Type B pancreatic cell (in vitro differentiated cells): ENCODE measurements at regions not wholly inside any gene's neighbourhood (a gene's known extent, or its start where the extent isn't known, plus 50 kb on each side); places are given as distances from the start of the nearest gene placed in this dataset.

ENCODE experiments used
- DNase-seq: peaks from one replicate; pipeline ENCODE4 v3.0.0; 2021; ENCODE audit warnings: mixed read lengths; ENCODE audit not compliant: unreplicated experiment; ENCODE audit errors: extremely low spot score
- H3K27ac Mint-ChIP-seq: 2 replicates; pipeline ENCODE4 v1.8.0; 2021; ENCODE audit warnings: mild to moderate bottlenecking, mixed read lengths
- H3K27me3 Mint-ChIP-seq: 2 replicates; pipeline ENCODE4 v1.8.0; 2021; ENCODE audit warnings: mixed read lengths
- H3K36me3 Mint-ChIP-seq: 2 replicates; pipeline ENCODE4 v1.8.0; 2021; ENCODE audit warnings: mixed read lengths
- H3K4me1 Mint-ChIP-seq: one replicate; pipeline ENCODE4 v1.8.0; 2021; ENCODE audit warnings: mixed read lengths; ENCODE audit not compliant: unreplicated experiment
- H3K4me3 Mint-ChIP-seq: 2 replicates; pipeline ENCODE4 v1.8.0; 2021; ENCODE audit warnings: mild to moderate bottlenecking, mixed read lengths
- H3K9me3 Mint-ChIP-seq: 2 replicates; pipeline ENCODE4 v1.8.0; 2021; ENCODE audit warnings: mixed read lengths
- TF ChIP-seq, protein P1 (sequence below): fragments of 200-600 bp; sonication (generic); conservative IDR thresholded peaks from 2 replicates; pipeline ENCODE4 v1.5.0; 2021; ENCODE audit warnings: antibody characterized with exemption, mild to moderate bottlenecking

DNA sequence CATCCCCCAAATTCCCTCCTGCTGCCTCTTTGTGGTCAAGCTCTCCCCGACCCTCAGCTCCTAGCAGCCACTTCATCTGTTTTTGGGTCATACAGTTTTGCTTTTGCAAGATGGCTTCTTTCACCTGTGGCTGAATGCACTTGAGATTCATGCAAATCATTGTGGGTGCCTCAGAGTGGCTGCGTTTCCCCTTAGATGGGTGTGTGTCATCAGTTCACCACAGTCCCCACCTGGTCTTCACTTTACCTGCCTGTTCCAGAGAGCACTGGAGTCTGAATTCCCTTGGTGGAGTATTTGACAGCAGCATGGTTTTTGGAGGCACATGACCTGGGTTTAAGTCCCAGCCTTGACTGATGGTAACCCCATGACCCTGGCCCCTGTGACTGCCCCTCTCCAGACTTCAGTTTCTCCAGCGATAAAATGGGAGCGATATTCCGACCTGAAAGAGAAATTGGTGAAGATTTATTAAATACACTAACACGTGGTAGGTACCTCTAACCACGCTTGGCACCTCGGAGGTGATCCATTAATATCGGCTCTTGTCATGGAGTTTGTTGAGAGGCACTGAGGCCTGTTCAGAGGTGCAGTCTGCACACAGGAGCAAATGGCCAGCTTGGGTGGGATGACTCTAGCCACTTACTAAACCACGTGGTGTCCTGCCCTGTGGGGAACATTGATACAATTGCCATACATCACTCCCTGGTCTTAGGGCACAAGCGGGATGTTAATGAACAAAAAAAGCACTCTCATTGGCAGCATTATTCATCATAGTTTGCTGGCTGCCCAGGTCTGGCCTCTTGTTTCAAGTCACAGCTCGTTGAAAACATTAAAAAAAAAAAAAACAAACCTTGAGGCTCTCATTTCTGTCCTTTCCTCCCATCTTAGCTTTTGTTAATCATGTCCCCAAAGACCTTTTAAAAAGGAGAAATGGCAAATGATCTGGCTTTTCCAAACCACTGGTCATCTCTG, 167.2 kb upstream of the KCNG1 start:
- Mint-ChIP-seq H3K4me1 (peaks cover 25% of the 10 kb centered on the region), H3K36me3 (no peaks in the 10 kb centered on the region), H3K27me3 (peaks cover under 1% of the 10 kb centered on the region), H3K9me3 (peaks cover under 1% of the 10 kb centered on the region), H3K27ac (no peak overlapping the region), H3K4me3 (peak overlapping the region; percentile 22)
- no peak for DNase-seq
- TF ChIP-seq, protein P1, sequence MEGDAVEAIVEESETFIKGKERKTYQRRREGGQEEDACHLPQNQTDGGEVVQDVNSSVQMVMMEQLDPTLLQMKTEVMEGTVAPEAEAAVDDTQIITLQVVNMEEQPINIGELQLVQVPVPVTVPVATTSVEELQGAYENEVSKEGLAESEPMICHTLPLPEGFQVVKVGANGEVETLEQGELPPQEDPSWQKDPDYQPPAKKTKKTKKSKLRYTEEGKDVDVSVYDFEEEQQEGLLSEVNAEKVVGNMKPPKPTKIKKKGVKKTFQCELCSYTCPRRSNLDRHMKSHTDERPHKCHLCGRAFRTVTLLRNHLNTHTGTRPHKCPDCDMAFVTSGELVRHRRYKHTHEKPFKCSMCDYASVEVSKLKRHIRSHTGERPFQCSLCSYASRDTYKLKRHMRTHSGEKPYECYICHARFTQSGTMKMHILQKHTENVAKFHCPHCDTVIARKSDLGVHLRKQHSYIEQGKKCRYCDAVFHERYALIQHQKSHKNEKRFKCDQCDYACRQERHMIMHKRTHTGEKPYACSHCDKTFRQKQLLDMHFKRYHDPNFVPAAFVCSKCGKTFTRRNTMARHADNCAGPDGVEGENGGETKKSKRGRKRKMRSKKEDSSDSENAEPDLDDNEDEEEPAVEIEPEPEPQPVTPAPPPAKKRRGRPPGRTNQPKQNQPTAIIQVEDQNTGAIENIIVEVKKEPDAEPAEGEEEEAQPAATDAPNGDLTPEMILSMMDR = no peak

DNA sequence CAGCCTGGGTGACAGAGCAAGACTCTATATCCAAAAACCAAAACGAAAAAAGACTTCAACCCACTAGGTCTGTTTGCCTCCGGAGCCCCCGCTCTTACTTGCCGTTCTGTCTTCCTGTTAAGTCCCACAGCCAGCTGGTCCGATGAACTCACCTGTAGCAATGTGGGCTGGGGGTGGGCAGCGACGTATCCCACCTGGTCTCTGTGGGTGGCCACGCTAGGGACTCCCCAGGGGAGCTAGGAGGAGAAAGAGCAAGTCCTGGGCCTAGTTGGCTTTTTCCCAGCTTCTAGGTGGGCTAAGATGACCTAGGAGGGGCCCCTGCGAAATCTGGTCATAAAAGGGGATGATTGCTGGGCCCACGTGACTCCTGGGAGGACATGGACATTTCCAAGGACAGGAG, 166.0 kb upstream of the KCNG1 start:
- Mint-ChIP-seq H3K4me3 (no peak overlapping the region), H3K4me1 (peaks cover 27% of the 10 kb centered on the region), H3K9me3 (no peaks in the 10 kb centered on the region), H3K36me3 (no peaks in the 10 kb centered on the region), H3K27me3 (no peaks in the 10 kb centered on the region), H3K27ac (no peak overlapping the region)
- DNase-seq = no peak
- TF ChIP-seq, protein P1 = no peak

DNA sequence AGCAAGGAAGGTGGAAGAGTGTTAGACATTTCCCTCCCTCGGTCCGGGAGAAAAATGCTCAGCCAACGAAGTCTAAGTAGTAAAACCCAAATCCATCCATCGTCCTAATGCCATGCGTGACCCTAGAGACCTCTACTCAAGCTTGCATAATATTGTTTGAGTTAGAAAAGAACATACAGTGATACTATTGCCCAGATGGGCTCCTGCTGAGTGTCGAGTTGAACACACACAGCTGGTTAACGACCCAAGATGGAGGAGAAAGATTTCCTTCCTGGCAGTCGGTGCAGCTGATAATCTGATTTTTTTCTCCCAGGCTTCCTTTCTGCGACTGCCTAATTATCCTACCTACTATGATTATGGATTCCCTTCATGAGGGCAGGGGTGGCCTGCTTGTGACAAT, 164.4 kb upstream of the KCNG1 start:
- H3K27ac Mint-ChIP-seq = peak overlapping the region; percentile 21
- no peak for DNase-seq

DNA sequence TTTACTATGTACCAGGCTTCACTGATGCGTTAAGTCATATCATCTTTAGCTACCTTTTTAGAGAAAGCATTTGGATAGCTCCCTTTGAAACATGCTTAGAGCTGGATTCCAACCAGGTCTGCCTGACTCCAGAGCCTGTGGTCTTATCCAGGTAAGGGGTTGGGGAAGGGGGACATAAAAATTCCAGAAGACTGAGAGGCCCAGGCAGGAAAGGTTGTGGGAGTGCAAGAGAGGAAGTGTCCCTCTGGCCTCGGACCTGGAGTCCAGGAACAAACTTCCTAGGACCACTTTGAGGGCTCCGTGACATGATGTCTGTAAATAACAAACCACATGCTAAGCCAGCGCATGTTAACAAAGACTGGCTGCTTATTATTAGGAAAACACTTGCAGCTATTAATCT, 163.0 kb upstream of the KCNG1 start:
- TF ChIP-seq, protein P1 = no peak
- H3K4me3 Mint-ChIP-seq = no peak overlapping the region
- no peak overlapping the region for H3K27ac Mint-ChIP-seq
- H3K27me3 Mint-ChIP-seq = no peaks in the 10 kb centered on the region
- H3K9me3 Mint-ChIP-seq = no peaks in the 10 kb centered on the region
- no peaks in the 10 kb centered on the region for H3K36me3 Mint-ChIP-seq
- DNase-seq = no peak
- peaks cover 44% of the 10 kb centered on the region for H3K4me1 Mint-ChIP-seq

More for the DNA sequence above, 164.4 kb upstream of the KCNG1 start:
- no peaks in the 10 kb centered on the region for H3K9me3 Mint-ChIP-seq
- TF ChIP-seq, protein P1 = no peak
- peaks cover 43% of the 10 kb centered on the region for H3K4me1 Mint-ChIP-seq
- H3K27me3 Mint-ChIP-seq = no peaks in the 10 kb centered on the region
- H3K4me3 Mint-ChIP-seq = peak overlapping the region; percentile 15
- no peaks in the 10 kb centered on the region for H3K36me3 Mint-ChIP-seq

DNA sequence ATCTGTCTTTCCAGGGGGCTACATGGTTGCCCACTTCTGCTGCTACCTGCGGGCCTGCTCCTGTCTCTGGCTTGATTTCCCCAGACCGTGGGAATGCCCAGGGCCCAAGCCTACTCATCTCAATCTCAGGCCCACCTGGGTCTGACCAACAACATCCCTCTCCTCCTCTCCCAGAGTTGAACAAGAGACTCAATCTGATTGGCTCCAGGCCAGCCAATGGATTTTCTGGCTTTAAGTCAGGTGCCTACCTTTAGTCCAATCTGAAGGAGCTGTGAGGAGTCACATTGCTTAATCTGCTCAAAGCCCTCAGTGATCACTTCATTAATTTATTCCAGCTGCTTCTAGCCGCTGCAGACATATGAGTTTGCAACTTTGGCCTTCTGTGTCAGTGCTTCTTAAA, 162.4 kb upstream of the KCNG1 start:
- no peak for DNase-seq
- no peak overlapping the region for H3K27ac Mint-ChIP-seq
- TF ChIP-seq, protein P1 = no peak
- no peaks in the 10 kb centered on the region for H3K27me3 Mint-ChIP-seq
- no peaks in the 10 kb centered on the region for H3K9me3 Mint-ChIP-seq
- H3K36me3 Mint-ChIP-seq = no peaks in the 10 kb centered on the region
- peaks cover 44% of the 10 kb centered on the region for H3K4me1 Mint-ChIP-seq
- no peak overlapping the region for H3K4me3 Mint-ChIP-seq
